IPS DF 4.7 (cell line): ENCODE measurements at regions not wholly inside any gene's neighbourhood (a gene's known extent, or its start where the extent isn't known, plus 50 kb on each side); places are given as distances from the start of the nearest gene placed in this dataset.
"Not testable (repeated sequence)": the region's sequence is repeated elsewhere in the genome, so short reads cannot be mapped to it uniquely, and the experiment has no call there.

Experiments used
- DNase-seq: peaks from one replicate; pipeline ENCODE4 v3.0.0-alpha.2; 2013; ENCODE audit warnings: low spot score; ENCODE audit errors: extremely low read depth

DNA sequence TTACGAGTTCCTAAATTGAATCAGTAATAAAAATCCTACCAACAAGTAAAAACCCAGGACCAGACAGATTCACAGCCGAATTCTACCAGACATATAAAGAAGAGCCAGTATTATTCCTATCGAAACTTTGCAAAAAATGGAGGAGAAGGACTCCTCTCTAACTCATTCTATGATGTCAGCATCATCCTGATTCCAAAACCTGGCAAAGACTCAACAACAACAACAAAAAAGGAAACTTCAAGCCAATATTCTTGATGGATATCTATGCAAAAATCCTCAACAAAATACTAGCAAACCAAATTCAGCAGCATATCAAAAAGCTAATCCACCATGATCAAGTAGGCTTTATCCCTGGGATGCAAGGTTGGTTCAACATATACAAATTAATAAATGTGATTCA is 84.6 kb upstream of the ADRB2 start:
- DNase-seq, result not testable (repeated sequence)

- DNase-seq, result not testable (repeated sequence)
Observed at GRCh38 chr5:148744380-148744779, 82.0 kb upstream of the ADRB2 start.

DNA sequence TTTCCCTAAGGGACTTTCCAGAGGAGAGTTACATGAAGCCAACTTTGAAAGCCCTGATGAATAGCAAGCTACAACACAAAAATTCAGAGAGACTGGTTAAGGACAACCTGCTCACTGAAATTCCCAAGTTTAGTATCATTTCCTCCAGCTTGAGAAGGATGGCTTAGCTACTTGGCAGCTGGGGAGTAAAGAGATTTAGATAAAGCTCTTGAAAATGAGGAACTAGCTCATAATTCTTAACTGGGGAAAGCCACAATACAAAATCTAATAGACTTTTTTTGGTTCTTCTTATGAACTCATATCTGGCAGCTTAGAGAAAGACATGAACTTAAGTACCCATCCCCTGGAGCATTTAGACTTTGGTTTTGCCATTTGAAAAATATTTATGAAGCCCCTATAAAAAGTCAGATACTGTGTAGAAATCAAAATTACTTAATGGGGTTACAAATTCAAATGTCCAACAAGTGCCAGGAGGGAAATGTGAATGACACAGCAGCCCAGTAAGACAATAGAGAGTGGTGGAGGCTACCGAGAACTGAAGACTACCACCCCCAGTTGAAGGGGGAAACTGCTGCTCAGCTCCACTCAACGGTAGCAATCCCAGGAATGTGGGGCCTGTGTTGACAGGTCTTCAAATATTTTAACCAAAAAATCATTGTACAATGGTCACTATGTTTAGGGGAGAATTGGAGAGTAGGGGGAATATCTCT is 79.4 kb upstream of the ADRB2 start:
- DNase-seq, result no peak

- DNase-seq, result no peak
Observed at GRCh38 chr5:148747536-148747906, 78.9 kb upstream of the ADRB2 start.

- DNase-seq, result no peak
Observed at GRCh38 chr5:148748702-148749392, 77.6 kb upstream of the ADRB2 start.

DNA sequence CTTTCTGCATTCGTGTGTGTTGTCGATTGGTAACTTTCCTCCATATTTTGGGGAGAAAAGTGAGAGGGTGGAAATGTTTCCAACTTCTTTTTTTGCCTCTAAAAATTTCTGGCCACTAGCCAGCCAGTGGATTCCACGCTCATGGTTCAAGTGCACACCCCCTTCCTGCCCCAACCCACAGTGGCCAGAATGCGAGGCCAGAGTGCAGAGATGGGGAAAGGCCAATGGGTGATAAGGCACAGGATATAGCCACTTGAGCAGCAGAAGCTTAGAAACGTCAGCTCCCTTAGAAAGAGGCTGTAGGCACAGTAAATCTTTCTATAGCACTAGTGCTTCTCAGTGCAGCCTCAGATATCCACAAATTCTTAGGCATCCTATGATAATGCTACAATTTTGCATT is 75.8 kb upstream of the ADRB2 start:
- no peak for DNase-seq

DNA sequence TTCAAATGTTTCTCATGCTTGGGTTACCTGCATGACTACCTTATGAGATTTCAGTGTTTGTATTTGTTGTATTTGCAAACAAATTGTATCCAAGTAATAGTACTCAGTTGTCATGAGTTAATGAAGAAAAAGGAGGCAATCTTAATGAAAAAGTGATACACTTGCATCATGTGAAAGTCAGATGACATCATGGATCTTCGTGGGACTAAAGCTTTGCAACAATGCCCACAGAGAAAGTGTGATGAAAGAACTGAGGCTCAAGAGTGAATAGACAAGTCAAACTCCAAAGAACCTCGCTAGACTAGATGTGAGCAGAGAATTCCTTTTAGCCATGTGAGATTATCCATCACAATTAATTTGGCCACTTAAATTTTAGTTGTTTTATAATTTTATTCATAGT is 75.4 kb upstream of the ADRB2 start:
- DNase-seq, result no peak

- not testable (repeated sequence) for DNase-seq
Observed at GRCh38 chr5:148752375-148752774, 74.0 kb upstream of the ADRB2 start.

DNA sequence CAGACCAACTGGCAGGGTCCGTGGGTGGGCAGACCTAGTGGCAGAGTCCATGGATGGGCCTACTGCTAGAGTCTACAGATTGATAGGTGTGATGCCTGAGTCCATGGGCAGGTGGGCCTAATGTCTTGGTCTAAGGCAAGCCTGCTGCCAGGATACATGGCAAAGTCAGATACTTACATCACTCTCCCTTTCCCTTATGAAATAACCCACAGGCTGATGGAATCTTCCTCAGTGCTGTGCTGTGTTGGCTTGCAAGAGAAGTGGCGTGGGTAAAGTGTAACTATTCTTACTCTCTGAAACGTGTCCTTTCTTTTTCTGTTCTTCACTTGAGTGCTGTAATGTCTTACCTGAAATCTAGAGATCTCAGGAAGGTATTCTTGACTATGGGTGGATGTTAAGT is 67.3 kb upstream of the ADRB2 start:
- no peak for DNase-seq

DNA sequence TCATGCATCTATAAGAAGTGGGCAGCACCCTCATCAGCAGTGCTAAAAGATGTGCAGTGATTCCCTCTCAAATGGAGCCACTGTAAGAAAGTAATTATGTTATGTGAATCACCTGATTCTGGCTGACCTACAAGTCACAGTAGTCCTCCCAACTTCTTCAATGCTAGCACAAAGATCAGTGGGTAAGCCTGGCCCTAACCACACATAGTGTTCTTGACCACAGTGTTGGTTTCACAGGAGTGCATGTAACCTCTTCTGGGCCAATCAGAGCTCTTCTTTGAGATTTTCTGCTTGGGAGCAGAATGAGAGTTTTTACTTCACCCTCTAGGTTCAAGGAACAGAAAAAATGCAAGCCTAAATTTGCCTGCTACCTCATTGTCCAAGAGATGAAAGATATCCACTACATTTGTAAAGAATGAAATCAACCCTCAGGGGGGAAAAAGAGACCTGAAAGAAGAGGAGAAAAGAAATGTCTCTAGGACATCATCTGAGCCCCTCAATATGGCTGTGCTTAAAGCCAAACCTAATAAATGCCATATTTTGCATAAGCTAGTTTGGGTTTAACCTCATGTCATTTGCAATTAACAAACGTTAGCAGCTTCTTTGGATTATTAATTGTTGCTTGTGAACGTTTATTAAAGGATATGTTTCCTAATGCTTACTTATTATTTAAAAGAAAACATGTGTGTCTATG is 65.3 kb upstream of the ADRB2 start:
- no peak for DNase-seq

GRCh38 chr5:148763996-148764395 is 62.4 kb upstream of the ADRB2 start:
- DNase-seq, result no peak

- no peak for DNase-seq
Observed at GRCh38 chr5:148765061-148765460, 61.4 kb upstream of the ADRB2 start.

DNA sequence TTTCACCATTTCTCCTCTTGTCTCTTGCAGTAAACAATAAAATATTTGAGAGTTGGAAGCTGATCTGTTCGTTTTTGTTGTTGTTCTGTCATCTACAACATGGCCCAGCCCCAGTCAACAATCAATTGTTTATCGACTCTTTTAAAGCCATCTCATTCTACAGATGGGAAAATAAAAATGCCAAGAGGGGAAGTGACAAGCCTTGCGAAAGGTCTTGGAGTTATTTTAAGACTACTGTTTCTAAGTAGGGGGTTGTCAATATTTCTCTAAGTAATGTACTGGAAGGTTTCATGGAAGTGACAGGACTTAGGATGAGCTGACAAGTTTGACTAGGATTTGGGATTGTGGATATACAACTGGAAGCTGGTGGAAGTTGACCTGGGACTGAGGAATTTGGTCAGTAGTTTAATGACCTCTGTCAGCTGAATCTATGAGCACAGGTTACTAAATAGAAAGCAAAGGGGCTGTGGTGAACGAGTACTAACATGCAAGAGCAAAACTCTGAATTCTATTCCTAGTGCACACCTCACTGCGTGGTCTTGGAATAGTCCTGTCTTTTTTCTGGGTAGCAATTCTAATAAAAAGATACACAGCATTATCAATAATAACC is 57.5 kb upstream of the ADRB2 start:
- no peak for DNase-seq

DNA sequence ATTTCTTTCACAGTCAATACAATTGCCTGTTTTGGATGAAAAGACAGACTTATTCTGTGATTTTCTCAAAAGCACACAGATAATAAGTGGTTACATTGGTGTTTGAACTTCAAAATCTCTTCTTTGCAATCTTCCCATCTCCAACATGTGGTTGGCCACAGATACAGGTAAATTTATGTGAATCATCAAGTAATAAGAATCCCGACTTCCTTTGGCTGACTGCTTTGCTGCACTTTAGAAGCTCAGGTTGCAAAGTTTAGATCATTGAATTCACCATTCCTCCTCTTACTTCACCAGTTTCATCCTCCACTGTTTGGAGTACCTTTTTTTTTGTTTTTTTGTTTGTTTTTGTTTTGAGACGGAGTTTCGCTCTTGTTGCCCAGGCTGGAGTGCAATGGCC is 56.5 kb upstream of the ADRB2 start:
- DNase-seq, result no peak

- no peak for DNase-seq
Observed at GRCh38 chr5:148774313-148774712, 52.1 kb upstream of the ADRB2 start.

DNA sequence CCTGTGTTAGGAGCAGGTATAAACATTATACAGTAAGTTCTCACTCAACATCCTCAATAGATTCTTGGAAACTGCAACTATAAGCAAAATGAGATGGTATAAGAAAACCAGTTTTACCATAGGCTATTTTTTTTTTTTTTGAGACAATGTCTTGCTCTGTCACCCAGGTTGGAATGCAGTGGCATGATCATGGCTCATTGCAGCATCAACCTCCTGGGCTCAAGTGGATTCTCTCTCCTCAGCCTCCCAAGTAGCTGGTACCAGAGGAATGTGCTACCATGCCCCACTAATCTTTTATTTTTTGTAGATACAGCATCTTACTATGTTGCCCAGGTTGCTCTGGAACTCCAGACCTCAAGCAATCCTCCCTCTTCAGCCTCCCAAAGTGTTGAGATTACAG is 50.1 kb upstream of the ADRB2 start:
- DNase-seq, result no peak
